H1 (cell line): ENCODE measurements at regions not wholly inside any gene's neighbourhood (a gene's known extent, or its start where the extent isn't known, plus 50 kb on each side); places are given as distances from the start of the nearest gene placed in this dataset.

ENCODE experiments used
- ASH2L ChIP-seq: fragments of 200-600, 300-600 bp; sonication (generic); IDR thresholded peaks from one replicate; pipeline ENCODE4 v1.7.1; 2017; ENCODE audit warnings: low read length
- EGR1 ChIP-seq: IDR thresholded peaks from 2 replicates; pipeline ENCODE4 v1.6.1; 2011; ENCODE audit warnings: low read depth, low read length, borderline replicate concordance
- GTF2F1 ChIP-seq: IDR thresholded peaks from 2 replicates; pipeline ENCODE4 v1.6.1; 2012; ENCODE audit warnings: low read depth, low read length, improper control_type of control experiment, borderline replicate concordance
- NRF1 ChIP-seq: IDR thresholded peaks from 2 replicates; pipeline ENCODE4 v1.6.1; 2011; ENCODE audit warnings: mild to moderate bottlenecking, low read depth, low read length, improper control_type of control experiment
- POU5F1 ChIP-seq: IDR thresholded peaks from 2 replicates; pipeline ENCODE4 v1.6.1; 2011; ENCODE audit warnings: low read depth, mild to moderate bottlenecking, low read length, moderate library complexity
- RBBP5 ChIP-seq: IDR thresholded peaks from 2 replicates; pipeline ENCODE4 v1.7.1; 2012; ENCODE audit warnings: low read depth, mild to moderate bottlenecking, inconsistent platforms, low read length, moderate library complexity, borderline replicate concordance
- YY1 ChIP-seq: IDR thresholded peaks from 2 replicates; pipeline ENCODE4 v1.6.1; 2011; ENCODE audit warnings: low read depth, mild to moderate bottlenecking, low read length

DNA sequence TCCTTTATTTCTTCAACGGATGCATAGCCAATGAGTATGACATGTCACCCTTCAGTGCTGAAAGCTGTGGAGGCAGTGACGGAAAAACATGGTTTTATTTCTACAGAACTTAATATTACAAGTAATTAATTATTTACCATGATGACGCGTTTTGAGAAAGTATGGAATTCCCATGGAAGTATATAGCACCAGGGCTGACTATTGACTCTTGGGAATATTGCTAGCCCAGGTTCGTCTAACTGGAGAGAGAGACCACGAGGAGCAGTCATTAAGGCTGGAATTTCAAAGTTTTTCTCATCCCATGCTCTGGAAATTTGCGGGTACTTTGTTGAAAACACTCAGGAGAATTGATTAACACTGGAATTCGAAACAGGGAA is 155.2 kb upstream of the PRSS16 start (continued):
- TF ChIP-seq EGR1 = no peak
- TF ChIP-seq ASH2L = no peak
- no peak for TF ChIP-seq POU5F1
- TF ChIP-seq GTF2F1 = no peak
- TF ChIP-seq YY1 = no peak
- TF ChIP-seq NRF1 = no peak
- no peak for TF ChIP-seq RBBP5
